OCI-LY7 (cell line): ENCODE measurements at regions not wholly inside any gene's neighbourhood (a gene's known extent, or its start where the extent isn't known, plus 50 kb on each side); places are given as distances from the start of the nearest gene placed in this dataset.

ENCODE experiments used
- CTCF ChIP-seq: fragments of 200-600 bp; sonication (generic); conservative IDR thresholded peaks from 2 replicates; pipeline ENCODE4 v1.5.1; 2014; ENCODE audit warnings: mild to moderate bottlenecking, antibody characterized with exemption, low read length, moderate library complexity, mixed read lengths
- EZH2phosphoT487 ChIP-seq: fragments of 200-600 bp; sonication (generic); IDR thresholded peaks from 2 replicates; pipeline ENCODE4 v1.6.1; 2018; ENCODE audit warnings: low read depth, borderline replicate concordance, mild to moderate bottlenecking, mixed run types, antibody characterized with exemption, low read length, moderate library complexity, mixed read lengths

GRCh38 chr10:112030431-112030830 lies 153.1 kb downstream of the GPAM start:
- TF ChIP-seq EZH2phosphoT487 (no peak), CTCF (no peak)
